Breast epithelium (tissue), 4 donors: ENCODE measurements at regions not wholly inside any gene's neighbourhood (a gene's known extent, or its start where the extent isn't known, plus 50 kb on each side); places are given as distances from the start of the nearest gene placed in this dataset.

Source experiments
- DNase-seq, 2 donors: peaks; one replicate each; pipeline ENCODE4 v3.0.0-alpha.2; 2019; ENCODE audit warnings: low spot score in 2 of 2
- H3K27ac ChIP-seq, 2 donors: fragments of 200-600 bp; sonication (generic) in 1 of 2; one replicate each; pipeline ENCODE4 v1.5.1; 2016 to 2019; ENCODE audit warnings: mild to moderate bottlenecking in 1 of 2
- H3K27me3 ChIP-seq, 2 donors: fragments of 200-600 bp; sonication (generic) in 1 of 2; one replicate each; pipeline versions ENCODE4 v1.5.1 to v1.6.0; 2017 to 2019; ENCODE audit warnings: control low read depth in 1 of 2, mild to moderate bottlenecking in 1 of 2
- H3K36me3 ChIP-seq: fragments of 200-600 bp; one replicate; pipeline ENCODE4 v1.5.1; 2019
- H3K4me1 ChIP-seq, 2 donors: fragments of 200-600 bp; sonication (generic); one replicate each; pipeline ENCODE4 v1.5.1; 2016 to 2019; ENCODE audit warnings: control low read depth in 1 of 2
- H3K4me3 ChIP-seq, 3 donors: fragments of 200-600 bp; sonication (generic); 1 replicate in 2 of 3; 2 replicates in 1 of 3; pipeline ENCODE4 v1.5.1; 2016 to 2019; ENCODE audit warnings: mild to moderate bottlenecking in 3 of 3, moderate library complexity in 2 of 3
- H3K9me3 ChIP-seq, 2 donors: fragments of 200-600 bp; sonication (generic) in 1 of 2; one replicate each; pipeline ENCODE4 v1.5.1; 2016 to 2019; ENCODE audit warnings: control low read depth in 1 of 2
- CTCF ChIP-seq, 3 donors: fragments of 450-650 bp; IDR thresholded peaks; one replicate each; pipeline ENCODE4 v1.5.1; 2016 to 2017; ENCODE audit warnings: antibody characterized with exemption in 3 of 3, mild to moderate bottlenecking in 3 of 3, moderate library complexity in 3 of 3
- POLR2A ChIP-seq: fragments of 450-650 bp; IDR thresholded peaks from one replicate; pipeline ENCODE4 v1.6.1; 2016; ENCODE audit warnings: antibody characterized with exemption, mild to moderate bottlenecking, moderate library complexity
- POLR2AphosphoS5 ChIP-seq, 3 donors: sonication (generic); formaldehyde crosslinking; IDR thresholded peaks; one replicate each; pipeline ENCODE4 v1.6.1; 2017; ENCODE audit warnings: antibody characterized with exemption in 3 of 3
- intact Hi-C: fragments of 100-400 bp; cut with DNase I; formaldehyde crosslinking; loops from one replicate; pipeline ENCODE4 v1.15.1; 2023; ENCODE audit warnings: low total_unique reads

- H3K4me3 ChIP-seq: no peak overlapping the region
- intact Hi-C loops: no loop called here
- DNase-seq: no peak
- no peaks in the 10 kb centered on the region for H3K9me3 ChIP-seq
- H3K27me3 ChIP-seq: no peaks in the 10 kb centered on the region
- H3K4me1 ChIP-seq: no peaks in the 10 kb centered on the region
- no peaks in the 10 kb centered on the region for H3K36me3 ChIP-seq
- H3K27ac ChIP-seq: no peak overlapping the region
- TF ChIP-seq CTCF (IDR thresholded peaks at IDR 0.05): no peak
- no peak for TF ChIP-seq POLR2A
- TF ChIP-seq POLR2AphosphoS5 (IDR thresholded peaks at IDR 0.05): no peak
Measured at GRCh38 chr10:64956441-64956840, 1435.2 kb downstream of the REEP3 start.

GRCh38 chr10:64959116-64959515 is 1437.9 kb downstream of the REEP3 start:
- H3K4me3 ChIP-seq: no peak overlapping the region
- H3K9me3 ChIP-seq: no peaks in the 10 kb centered on the region
- TF ChIP-seq POLR2AphosphoS5 (IDR thresholded peaks at IDR 0.05): no peak
- no peak for TF ChIP-seq CTCF (IDR thresholded peaks at IDR 0.05)
- no peak for TF ChIP-seq POLR2A
- no peaks in the 10 kb centered on the region for H3K27me3 ChIP-seq
- intact Hi-C loops: no loop called here
- no peak for DNase-seq
- no peaks in the 10 kb centered on the region for H3K36me3 ChIP-seq
- no peak overlapping the region for H3K27ac ChIP-seq
- no peaks in the 10 kb centered on the region for H3K4me1 ChIP-seq

- intact Hi-C loops: no loop called here
- no peak for TF ChIP-seq POLR2A
- TF ChIP-seq CTCF (IDR thresholded peaks at IDR 0.05): no peak
- TF ChIP-seq POLR2AphosphoS5 (IDR thresholded peaks at IDR 0.05): no peak
- Histone ChIP-seq H3K9me3 (no peaks in the 10 kb centered on the region), H3K27ac (no peak overlapping the region), H3K27me3 (no peaks in the 10 kb centered on the region), H3K4me3 (no peak overlapping the region), H3K36me3 (no peaks in the 10 kb centered on the region), H3K4me1 (no peaks in the 10 kb centered on the region)
- DNase-seq: no peak
Measured at GRCh38 chr10:64959883-64960282, 1438.7 kb downstream of the REEP3 start.

GRCh38 chr10:64973391-64973790 is 1452.2 kb downstream of the REEP3 start:
- Histone ChIP-seq H3K4me1 (no peaks in the 10 kb centered on the region), H3K27me3 (no peaks in the 10 kb centered on the region), H3K27ac (no peak overlapping the region), H3K36me3 (no peaks in the 10 kb centered on the region), H3K4me3 (no peak overlapping the region), H3K9me3 (no peaks in the 10 kb centered on the region)
- TF ChIP-seq POLR2AphosphoS5 (IDR thresholded peaks at IDR 0.05): no peak
- TF ChIP-seq CTCF (IDR thresholded peaks at IDR 0.05): no peak
- TF ChIP-seq POLR2A: no peak
- DNase-seq: no peak
- intact Hi-C loops: no loop called here

GRCh38 chr10:64976150-64976549 is 1454.9 kb downstream of the REEP3 start:
- Histone ChIP-seq H3K27me3 (no peaks in the 10 kb centered on the region), H3K27ac (no peak overlapping the region), H3K4me1 (no peaks in the 10 kb centered on the region), H3K9me3 (no peaks in the 10 kb centered on the region), H3K4me3 (no peak overlapping the region), H3K36me3 (no peaks in the 10 kb centered on the region)
- no peak for TF ChIP-seq POLR2AphosphoS5 (IDR thresholded peaks at IDR 0.05)
- TF ChIP-seq CTCF (IDR thresholded peaks at IDR 0.05): no peak
- no peak for TF ChIP-seq POLR2A
- no peak for DNase-seq
- intact Hi-C loops: no loop called here
